ENCODE measurements at regions not wholly inside any gene's neighbourhood (a gene's known extent, or its start where the extent isn't known, plus 50 kb on each side); places are given as distances from the start of the nearest gene placed in this dataset.

DNA sequence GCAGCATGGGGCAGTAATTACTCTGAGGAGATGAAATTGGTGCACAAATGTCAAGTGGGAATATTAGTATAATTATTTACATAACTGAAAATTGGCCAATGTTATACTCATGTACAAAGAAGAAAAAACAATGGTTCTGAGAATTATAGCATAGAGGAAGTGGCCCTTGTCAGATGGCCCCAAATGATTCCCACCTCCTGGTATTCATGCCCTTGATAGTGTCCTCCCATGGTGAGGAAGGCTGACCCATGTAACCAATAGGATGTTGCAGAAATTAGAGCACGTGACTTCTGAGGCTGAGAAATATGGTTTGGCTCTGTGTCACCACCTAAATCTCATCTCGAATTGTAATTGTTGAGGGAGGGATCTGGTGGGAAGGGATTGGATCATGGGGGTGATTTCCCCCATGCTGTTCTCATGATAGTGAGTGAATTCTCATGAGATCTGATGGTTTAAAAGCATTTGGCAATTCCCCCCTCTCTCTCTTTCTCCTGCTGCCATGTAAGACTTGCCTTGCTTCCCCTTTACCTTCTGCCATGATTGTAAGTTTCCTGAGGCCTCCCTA is 368.5 kb downstream of the SHQ1 start:
- no peaks in the 10 kb centered on the region for H3K9me3 ChIP-seq (ENCODE audit: control insufficient read depth in 4 of 4, insufficient read depth in 3 of 4, low read length in 3 of 4)
- no peak overlapping the region for H3K4me3 ChIP-seq
- H3K27ac ChIP-seq (ENCODE audit: low read depth in 1 of 2, low read length in 1 of 2), result no peak overlapping the region
- 85 to 91% methylated on average over 2 of the region's 2 CpGs for WGBS, 2 donors
- H3K9ac ChIP-seq (ENCODE audit: insufficient read depth in 1 of 2, low read length in 2 of 2), result no peak overlapping the region
- peaks cover 0 to 5% (median 4%) of the 10 kb centered on the region in 5 donors for H3K4me1 ChIP-seq (ENCODE audit: control insufficient read depth in 5 of 5, insufficient read depth in 5 of 5, low read length in 5 of 5)
- no peak for ATAC-seq (ENCODE audit: insufficient read depth, low FRiP score)
- H3K36me3 ChIP-seq (ENCODE audit: control insufficient read depth in 4 of 4, insufficient read depth in 4 of 4, low read length in 4 of 4), result no peaks in the 10 kb centered on the region
- DNase-seq, result no peak
- TF ChIP-seq, protein P1, sequence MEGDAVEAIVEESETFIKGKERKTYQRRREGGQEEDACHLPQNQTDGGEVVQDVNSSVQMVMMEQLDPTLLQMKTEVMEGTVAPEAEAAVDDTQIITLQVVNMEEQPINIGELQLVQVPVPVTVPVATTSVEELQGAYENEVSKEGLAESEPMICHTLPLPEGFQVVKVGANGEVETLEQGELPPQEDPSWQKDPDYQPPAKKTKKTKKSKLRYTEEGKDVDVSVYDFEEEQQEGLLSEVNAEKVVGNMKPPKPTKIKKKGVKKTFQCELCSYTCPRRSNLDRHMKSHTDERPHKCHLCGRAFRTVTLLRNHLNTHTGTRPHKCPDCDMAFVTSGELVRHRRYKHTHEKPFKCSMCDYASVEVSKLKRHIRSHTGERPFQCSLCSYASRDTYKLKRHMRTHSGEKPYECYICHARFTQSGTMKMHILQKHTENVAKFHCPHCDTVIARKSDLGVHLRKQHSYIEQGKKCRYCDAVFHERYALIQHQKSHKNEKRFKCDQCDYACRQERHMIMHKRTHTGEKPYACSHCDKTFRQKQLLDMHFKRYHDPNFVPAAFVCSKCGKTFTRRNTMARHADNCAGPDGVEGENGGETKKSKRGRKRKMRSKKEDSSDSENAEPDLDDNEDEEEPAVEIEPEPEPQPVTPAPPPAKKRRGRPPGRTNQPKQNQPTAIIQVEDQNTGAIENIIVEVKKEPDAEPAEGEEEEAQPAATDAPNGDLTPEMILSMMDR (IDR thresholded peaks at IDR 0.05; ENCODE audit: control extremely low read depth, extremely low read depth), result no peak
- no peaks in the 10 kb centered on the region for H3K27me3 ChIP-seq (ENCODE audit: control insufficient read depth in 3 of 3, insufficient read depth in 3 of 3, low read length in 2 of 3)

DNA sequence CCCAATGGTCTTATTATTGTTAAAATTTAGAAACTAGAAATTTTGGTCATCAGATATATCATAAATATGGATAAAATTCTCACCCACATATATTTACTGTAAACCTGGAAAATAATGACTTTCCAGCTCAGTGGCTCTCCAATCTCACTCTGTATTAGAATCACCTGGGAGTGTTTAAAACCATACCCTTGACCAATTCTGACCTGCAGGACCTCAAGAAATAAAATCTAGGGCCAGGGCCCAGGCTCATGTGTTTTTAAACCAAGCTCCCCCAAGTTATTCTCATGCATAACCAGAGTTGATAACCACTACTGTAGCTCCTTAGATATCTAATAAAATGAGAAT is 372.1 kb downstream of the SHQ1 start:
- TF ChIP-seq, protein P1 (IDR thresholded peaks at IDR 0.05; ENCODE audit: control extremely low read depth, extremely low read depth), result no peak
- Histone ChIP-seq H3K27me3 (ENCODE audit: control insufficient read depth in 3 of 3, insufficient read depth in 3 of 3, low read length in 2 of 3) (no peaks in the 10 kb centered on the region), H3K36me3 (ENCODE audit: control insufficient read depth in 4 of 4, insufficient read depth in 4 of 4, low read length in 4 of 4) (no peaks in the 10 kb centered on the region), H3K4me1 (ENCODE audit: control insufficient read depth in 5 of 5, insufficient read depth in 5 of 5, low read length in 5 of 5) (no peaks in the 10 kb centered on the region), H3K4me3 (no peak overlapping the region), H3K27ac (ENCODE audit: low read depth in 1 of 2, low read length in 1 of 2) (no peak overlapping the region), H3K9ac (ENCODE audit: insufficient read depth in 1 of 2, low read length in 2 of 2) (no peak overlapping the region), H3K9me3 (ENCODE audit: control insufficient read depth in 4 of 4, insufficient read depth in 3 of 4, low read length in 3 of 4) (no peaks in the 10 kb centered on the region)
- DNase-seq (no peak), ATAC-seq (ENCODE audit: insufficient read depth, low FRiP score) (no peak)

DNA sequence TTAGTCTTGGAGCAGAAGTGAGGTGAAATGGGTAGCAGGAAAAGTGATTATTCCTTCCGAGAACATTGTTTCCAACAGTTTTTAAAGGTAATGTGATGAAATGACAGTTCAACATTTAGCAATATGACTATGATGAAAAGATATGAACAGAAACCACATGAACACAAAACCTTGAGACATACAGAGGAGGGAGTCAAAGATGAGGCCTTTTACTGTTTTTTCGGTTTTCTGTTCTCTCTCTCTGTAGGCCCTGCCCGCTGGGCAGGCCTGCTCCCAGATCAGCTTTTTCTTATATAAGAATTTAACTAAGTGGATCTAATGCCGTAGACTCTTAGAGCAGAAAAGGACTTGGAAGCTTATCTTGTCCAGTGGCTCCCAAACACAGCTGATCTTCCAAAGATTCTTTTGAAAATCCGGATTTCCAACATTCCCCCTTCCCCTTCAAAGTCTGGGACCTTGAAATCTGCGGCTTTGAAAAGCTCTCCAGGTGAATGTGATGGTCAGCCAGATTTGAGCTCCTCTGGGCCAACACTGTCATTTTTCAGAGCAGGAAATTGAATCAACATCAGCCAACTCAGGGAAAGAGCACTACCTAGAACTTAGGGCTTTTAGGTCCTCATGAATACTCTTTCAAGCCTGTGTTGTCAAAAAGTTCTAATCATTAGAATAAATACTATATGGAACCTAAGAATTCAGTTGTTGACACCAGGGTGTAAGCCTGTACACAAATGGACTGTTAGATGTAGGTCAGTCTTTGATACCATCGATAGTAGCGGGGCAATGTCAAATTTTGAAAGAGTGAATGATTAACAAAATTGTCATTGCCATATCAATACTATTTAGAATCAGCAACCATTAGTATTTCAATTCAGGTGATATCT is 372.7 kb downstream of the SHQ1 start:
- WGBS, 2 donors, result 63 to 85% methylated on average over 8 of the region's 8 CpGs
- ATAC-seq (ENCODE audit: insufficient read depth, low FRiP score), result no peak
- TF ChIP-seq, protein P1 (IDR thresholded peaks at IDR 0.05; ENCODE audit: control extremely low read depth, extremely low read depth), result no peak

More for the DNA sequence above, 372.7 kb downstream of the SHQ1 start:
- H3K27ac ChIP-seq (ENCODE audit: low read depth in 1 of 2, low read length in 1 of 2), result no peak overlapping the region
- no peaks in the 10 kb centered on the region for H3K9me3 ChIP-seq (ENCODE audit: control insufficient read depth in 4 of 4, insufficient read depth in 3 of 4, low read length in 3 of 4)
- H3K4me1 ChIP-seq (ENCODE audit: control insufficient read depth in 5 of 5, insufficient read depth in 5 of 5, low read length in 5 of 5), result no peaks in the 10 kb centered on the region
- DNase-seq, result no peak
- no peak overlapping the region for H3K4me3 ChIP-seq
- H3K36me3 ChIP-seq (ENCODE audit: control insufficient read depth in 4 of 4, insufficient read depth in 4 of 4, low read length in 4 of 4), result no peaks in the 10 kb centered on the region
- no peak overlapping the region for H3K9ac ChIP-seq (ENCODE audit: insufficient read depth in 1 of 2, low read length in 2 of 2)
- no peaks in the 10 kb centered on the region for H3K27me3 ChIP-seq (ENCODE audit: control insufficient read depth in 3 of 3, insufficient read depth in 3 of 3, low read length in 2 of 3)
